Fibroblast of lung (primary cell): ENCODE measurements at regions not wholly inside any gene's neighbourhood (a gene's known extent, or its start where the extent isn't known, plus 50 kb on each side); places are given as distances from the start of the nearest gene placed in this dataset.
A peak's percentile ranks its signal among the peaks of the same experiment; 100 is the strongest.

ENCODE experiments used
- DNase-seq, 2 donors: peaks; one replicate each; pipeline versions ENCODE4 v3.0.0 to v3.0.0-alpha.2; 2010; ENCODE audit warnings: low read depth in 2 of 2
- H2AFZ ChIP-seq: 2 replicates; pipeline ENCODE4 v1.5.1; 2012; ENCODE audit warnings: low read length, control low read depth, inconsistent platforms
- H3K27ac ChIP-seq: 2 replicates; pipeline ENCODE4 v1.5.1; 2011; ENCODE audit warnings: low read length, control low read depth; ENCODE audit not compliant: insufficient read depth
- H3K27me3 ChIP-seq: 2 replicates; pipeline ENCODE4 v1.5.1; 2011; ENCODE audit warnings: mild to moderate bottlenecking, low read length; ENCODE audit not compliant: control insufficient read depth, insufficient read depth
- H3K36me3 ChIP-seq: 2 replicates; pipeline ENCODE4 v1.5.1; 2011; ENCODE audit warnings: low read length; ENCODE audit not compliant: control insufficient read depth, insufficient read depth
- H3K4me1 ChIP-seq: 2 replicates; pipeline ENCODE4 v1.5.1; 2011; ENCODE audit warnings: low read length; ENCODE audit not compliant: control insufficient read depth, insufficient read depth; ENCODE audit errors: extremely low read depth
- H3K4me2 ChIP-seq: 2 replicates; pipeline ENCODE4 v1.5.1; 2011; ENCODE audit warnings: low read length, control low read depth; ENCODE audit not compliant: insufficient read depth; ENCODE audit errors: extremely low read depth
- H3K4me3 ChIP-seq, 4 experiments: fragments of 200-600 bp in 1 of 4; sonication (generic) in 1 of 4; replicated peaks in 1 of 4; 2 replicates each; pipeline ENCODE4 v1.5.1; 2011 to 2016; ENCODE audit warnings: low read length in 4 of 4, low read depth in 3 of 4, mild to moderate bottlenecking in 3 of 4, control low read depth in 2 of 4, inconsistent platforms in 1 of 4, mixed read lengths in 1 of 4; ENCODE audit not compliant: insufficient read depth in 1 of 4; ENCODE audit errors: control extremely low read depth in 1 of 4
- H3K79me2 ChIP-seq: 2 replicates; pipeline ENCODE4 v1.5.1; 2012; ENCODE audit warnings: mild to moderate bottlenecking, low read length, inconsistent platforms; ENCODE audit not compliant: control insufficient read depth, insufficient read depth
- H3K9ac ChIP-seq: 2 replicates; pipeline ENCODE4 v1.5.1; 2011; ENCODE audit warnings: mild to moderate bottlenecking, low read length, control low read depth; ENCODE audit not compliant: insufficient read depth
- H3K9me3 ChIP-seq: 2 replicates; pipeline ENCODE4 v1.5.1; 2012; ENCODE audit warnings: low read depth, low read length; ENCODE audit not compliant: control insufficient read depth, insufficient read depth
- H4K20me1 ChIP-seq: 2 replicates; pipeline ENCODE4 v1.5.1; 2011; ENCODE audit warnings: low read length; ENCODE audit not compliant: control insufficient read depth, insufficient read depth; ENCODE audit errors: extremely low read depth
- CTCF ChIP-seq, 2 donors: IDR thresholded peaks in 1 of 2; conservative IDR thresholded peaks in 1 of 2; 1 replicate in 1 of 2; 2 replicates in 1 of 2; pipeline ENCODE4 v1.5.1; 2011 to 2012; ENCODE audit warnings: low read length in 2 of 2, control low read depth in 1 of 2, inconsistent platforms in 1 of 2, low read depth in 1 of 2, mild to moderate bottlenecking in 1 of 2
- EZH2 ChIP-seq: IDR thresholded peaks from 2 replicates; pipeline ENCODE4 v1.5.1; 2012; ENCODE audit warnings: low read length, control low read depth, mild to moderate bottlenecking; ENCODE audit errors: missing control alignments

GRCh38 chr5:84453405-84453804 is 68.7 kb upstream of the EDIL3 start:
- H3K79me2 ChIP-seq, result no peaks in the 10 kb centered on the region
- no peaks in the 10 kb centered on the region for H3K4me1 ChIP-seq
- H3K9ac ChIP-seq, result no peak overlapping the region
- no peak overlapping the region for H3K4me3 ChIP-seq
- TF ChIP-seq CTCF (conservative IDR thresholded peaks at IDR 0.05 in 1 of 2, IDR thresholded peaks at IDR 0.05 in 1 of 2; ENCODE audit: low read depth in 1 of 2, low read length in 2 of 2), result no peak
- TF ChIP-seq EZH2, result no peak
- no peaks in the 10 kb centered on the region for H4K20me1 ChIP-seq
- H3K27ac ChIP-seq, result no peak overlapping the region
- no peaks in the 10 kb centered on the region for H3K36me3 ChIP-seq
- H2AFZ ChIP-seq, result no peak overlapping the region
- no peak overlapping the region for H3K4me2 ChIP-seq
- no peak for DNase-seq
- no peaks in the 10 kb centered on the region for H3K9me3 ChIP-seq
- H3K27me3 ChIP-seq, result no peaks in the 10 kb centered on the region

GRCh38 chr5:84450617-84451414 is 66.1 kb upstream of the EDIL3 start:
- TF ChIP-seq EZH2 (no peak), CTCF (conservative IDR thresholded peaks at IDR 0.05 in 1 of 2, IDR thresholded peaks at IDR 0.05 in 1 of 2; ENCODE audit: low read depth in 1 of 2, low read length in 2 of 2) (peak; percentile 27 to 58)
- Histone ChIP-seq H3K9ac (no peak overlapping the region), H3K36me3 (no peaks in the 10 kb centered on the region), H3K27me3 (no peaks in the 10 kb centered on the region), H3K79me2 (no peaks in the 10 kb centered on the region), H3K4me3 (no peak overlapping the region), H2AFZ (no peak overlapping the region), H3K4me2 (no peak overlapping the region), H3K27ac (no peak overlapping the region), H3K9me3 (no peaks in the 10 kb centered on the region), H3K4me1 (no peaks in the 10 kb centered on the region), H4K20me1 (no peaks in the 10 kb centered on the region)
- peak; percentile 25 to 28 for DNase-seq

- H4K20me1 ChIP-seq, result no peaks in the 10 kb centered on the region
- H3K79me2 ChIP-seq, result no peaks in the 10 kb centered on the region
- H3K27me3 ChIP-seq, result no peaks in the 10 kb centered on the region
- H3K4me3 ChIP-seq, result no peak overlapping the region
- H3K27ac ChIP-seq, result no peak overlapping the region
- peak in 1 of 2 donors; percentile 55 for DNase-seq
- H3K9ac ChIP-seq, result no peak overlapping the region
- TF ChIP-seq EZH2 (no peak), CTCF (conservative IDR thresholded peaks at IDR 0.05 in 1 of 2, IDR thresholded peaks at IDR 0.05 in 1 of 2; ENCODE audit: low read depth in 1 of 2, low read length in 2 of 2) (no peak)
- no peak overlapping the region for H3K4me2 ChIP-seq
- H2AFZ ChIP-seq, result no peak overlapping the region
- no peaks in the 10 kb centered on the region for H3K36me3 ChIP-seq
- H3K9me3 ChIP-seq, result no peaks in the 10 kb centered on the region
- H3K4me1 ChIP-seq, result no peaks in the 10 kb centered on the region
These were observed 60.5 kb upstream of the EDIL3 start for GRCh38 chr5:84445049-84445685.
